ENCODE measurements at regions not wholly inside any gene's neighbourhood (a gene's known extent, or its start where the extent isn't known, plus 50 kb on each side); places are given as distances from the start of the nearest gene placed in this dataset.
"Not testable (repeated sequence)": the region's sequence is repeated elsewhere in the genome, so short reads cannot be mapped to it uniquely, and the experiment has no call there.

GRCh38 chr6:3900744-3901336, 51.7 kb downstream of the FAM50B start:
- ATAC-seq (no peak), DNase-seq (no peak)

- ATAC-seq = no peak
- DNase-seq = no peak
Measured at GRCh38 chr6:3902871-3903648, 53.9 kb downstream of the FAM50B start.

GRCh38 chr6:3904518-3904917, 55.3 kb downstream of the FAM50B start:
- DNase-seq (no peak), ATAC-seq (no peak)

GRCh38 chr6:3905945-3906845, 57.0 kb downstream of the FAM50B start:
- no peak for DNase-seq
- ATAC-seq = no peak

GRCh38 chr6:3906846-3907151, 57.6 kb downstream of the FAM50B start:
- DNase-seq (no peak), ATAC-seq (no peak)

- ATAC-seq (no peak), DNase-seq (no peak)
Measured at GRCh38 chr6:3908223-3908622, 59.0 kb downstream of the FAM50B start.

GRCh38 chr6:3908961-3909360, 59.8 kb downstream of the FAM50B start:
- ATAC-seq = no peak
- no peak for DNase-seq

GRCh38 chr6:3910106-3910663, 61.0 kb downstream of the FAM50B start:
- DNase-seq (no peak), ATAC-seq (no peak)

- ATAC-seq = no peak
- no peak for DNase-seq
Measured at GRCh38 chr6:3911130-3911529, 62.0 kb downstream of the FAM50B start.

- ATAC-seq (no peak), DNase-seq (no peak)
Measured at GRCh38 chr6:3911614-3912336, 62.6 kb downstream of the FAM50B start.

GRCh38 chr6:3912361-3913076, 63.3 kb downstream of the FAM50B start:
- DNase-seq (no peak), ATAC-seq (no peak)

GRCh38 chr6:3913077-3913957, 64.1 kb downstream of the FAM50B start:
- DNase-seq = no peak
- ATAC-seq = no peak

- DNase-seq (no peak), ATAC-seq (no peak)
Measured at GRCh38 chr6:3913958-3914337, 64.8 kb downstream of the FAM50B start.

- DNase-seq = no peak
- no peak for ATAC-seq
Measured at GRCh38 chr6:3915076-3915791, 66.1 kb downstream of the FAM50B start.

GRCh38 chr6:3916211-3916610, 67.0 kb downstream of the FAM50B start:
- no peak for ATAC-seq
- no peak for DNase-seq

- DNase-seq = not testable (repeated sequence)
Measured at GRCh38 chr6:3916749-3917148, 67.6 kb downstream of the FAM50B start.

GRCh38 chr6:3918469-3918868, 69.3 kb downstream of the FAM50B start:
- ATAC-seq (no peak), DNase-seq (no peak)

More at GRCh38 chr6:3916749-3917148, 67.6 kb downstream of the FAM50B start:
- ATAC-seq = not testable (repeated sequence)

- DNase-seq = no peak
Measured at GRCh38 chr6:3919130-3919628, 70.0 kb downstream of the FAM50B start.

GRCh38 chr6:3919849-3920248, 70.7 kb downstream of the FAM50B start:
- DNase-seq (no peak), ATAC-seq (no peak)

More at GRCh38 chr6:3919130-3919628, 70.0 kb downstream of the FAM50B start:
- ATAC-seq = no peak

All from stimulated activated naive CD8-positive, alpha-beta T cell treated with anti-CD3 and anti-CD28 coated beads, Interleukin-15, Interleukin-2, amounts not matched to agents 100 U/mL and 50 U/mL, for 24 hours (primary cell).